HCT116 (cell line): ENCODE measurements at regions not wholly inside any gene's neighbourhood (a gene's known extent, or its start where the extent isn't known, plus 50 kb on each side); places are given as distances from the start of the nearest gene placed in this dataset.

Source experiments
- ATAC-seq: fragments of 200-7000 bp; cut with Tn5 transposase; 2 replicates; pipeline ENCODE4 v1.9.1; 2020; ENCODE audit warnings: mild to moderate bottlenecking, moderate library complexity
- BruUV-seq: library from RNA; stranded (reverse); fragments of 400-500 nt; replicated peaks from 2 replicates; lab custom pipeline; 2021; lab: Mats Ljungman, UMichigan
- CTCF ChIA-PET: fragments of 300-600 bp; sonication (Branson Sonifier 250); formaldehyde crosslinking; loops from one replicate; lab custom pipeline; 2021; ENCODE audit warnings: antibody characterized with exemption; lab: Charles Lee
- POLR2A ChIA-PET: fragments of 300-600, 350-600 bp; sonication (Branson Sonifier 250); formaldehyde crosslinking; loops from one replicate; lab custom pipeline; 2021; ENCODE audit warnings: antibody characterized with exemption; lab: Charles Lee
- RAD21 ChIA-PET, 2 experiments: fragments of 300-600 bp; sonication (Branson Sonifier 250); formaldehyde crosslinking; loops; one replicate each; lab custom pipeline; 2023; ENCODE audit warnings: low total read pairs in 2 of 2; ENCODE audit not compliant: uncharacterized antibody in 2 of 2, unreplicated experiment in 2 of 2, low non-redundant PET in 1 of 2; lab: Charles Lee
- DNase-seq: peaks from one replicate; pipeline ENCODE4 v3.0.0-alpha.2; 2010; ENCODE audit warnings: low read depth, low spot score
- H2AFZ ChIP-seq: fragments of 200-600 bp; shearing (Covaris generic), sonication (generic); 2 replicates; pipeline ENCODE4 v1.6.1; 2017; ENCODE audit warnings: low read depth, mixed run types, mixed read lengths, antibody characterized with exemption, low read length; ENCODE audit not compliant: poor library complexity, severe bottlenecking
- H3K27ac ChIP-seq: 2 replicates; pipeline ENCODE4 v1.5.1; 2012; ENCODE audit warnings: low read depth, low read length
- H3K27me3 ChIP-seq: fragments of 200-600 bp; sonication (generic); 2 replicates; pipeline ENCODE4 v1.6.1; 2016; ENCODE audit warnings: mixed run types, low read length, mixed read lengths; ENCODE audit not compliant: insufficient read depth
- H3K36me3 ChIP-seq, 2 experiments: fragments of 200-500 bp in 1 of 2; fragments of 200-600 bp in 1 of 2; sonication (Bioruptor generic) in 1 of 2; sonication (generic) in 1 of 2; 2 replicates each; pipeline versions ENCODE4 v1.5.1 to v1.6.1; 2014 to 2016; ENCODE audit warnings: low read length in 2 of 2, inconsistent platforms in 1 of 2, mixed read lengths in 1 of 2, mixed run types in 1 of 2; ENCODE audit not compliant: insufficient read depth in 2 of 2, control insufficient read depth in 1 of 2
- H3K4me1 ChIP-seq, 2 experiments: fragments of 200-600 bp in 1 of 2; sonication (generic) in 1 of 2; 2 replicates each; pipeline versions ENCODE4 v1.5.1 to v1.6.1; 2012 to 2017; ENCODE audit warnings: low read length in 2 of 2, inconsistent platforms in 1 of 2, mild to moderate bottlenecking in 1 of 2, mixed read lengths in 1 of 2, mixed run types in 1 of 2, moderate library complexity in 1 of 2; ENCODE audit not compliant: insufficient read depth in 2 of 2, control insufficient read depth in 1 of 2
- H3K4me2 ChIP-seq: fragments of 200-600 bp; sonication (generic); 2 replicates; pipeline ENCODE4 v1.6.1; 2017; ENCODE audit warnings: mixed run types, low read length, mixed read lengths
- H3K4me3 ChIP-seq, 2 experiments: fragments of 200-600 bp in 1 of 2; sonication (generic) in 1 of 2; replicated peaks in 1 of 2; 2 replicates each; pipeline ENCODE4 v1.5.1; 2011 to 2016; ENCODE audit warnings: low read length in 2 of 2, control low read depth in 1 of 2, low read depth in 1 of 2, mild to moderate bottlenecking in 1 of 2, mixed read lengths in 1 of 2, mixed run types in 1 of 2
- H3K79me2 ChIP-seq: fragments of 200-600 bp; sonication (generic); 2 replicates; pipeline ENCODE4 v1.6.1; 2017; ENCODE audit warnings: mild to moderate bottlenecking, mixed run types, low read length, moderate library complexity, mixed read lengths; ENCODE audit not compliant: insufficient read depth
- H3K9ac ChIP-seq: fragments of 200-600 bp; sonication (generic); 2 replicates; pipeline ENCODE4 v1.6.1; 2016; ENCODE audit warnings: low read length, mixed read lengths
- H3K9me2 ChIP-seq: fragments of 200-600 bp; sonication (generic), shearing (Covaris generic); 2 replicates; pipeline ENCODE4 v1.6.1; 2017; ENCODE audit warnings: mixed run types, mild to moderate bottlenecking, moderate library complexity; ENCODE audit not compliant: insufficient read depth
- H3K9me3 ChIP-seq, 2 experiments: fragments of 200-500 bp in 1 of 2; fragments of 200-600 bp in 1 of 2; sonication (Bioruptor generic) in 1 of 2; sonication (generic) in 1 of 2; 2 replicates each; pipeline ENCODE4 v1.6.1; 2014 to 2017; ENCODE audit warnings: low read length in 2 of 2, mixed read lengths in 2 of 2, inconsistent platforms in 1 of 2, low read depth in 1 of 2, mild to moderate bottlenecking in 1 of 2, mixed run types in 1 of 2, moderate library complexity in 1 of 2; ENCODE audit not compliant: control insufficient read depth in 1 of 2, insufficient read depth in 1 of 2
- H4K20me1 ChIP-seq: fragments of 200-600 bp; sonication (generic), shearing (Covaris generic); 2 replicates; pipeline ENCODE4 v1.6.1; 2017; ENCODE audit warnings: mixed run types, mild to moderate bottlenecking, moderate library complexity; ENCODE audit not compliant: insufficient read depth
- ATF3 ChIP-seq: IDR thresholded peaks from 2 replicates; pipeline ENCODE4 v1.6.1; 2012
- CTCF ChIP-seq, 3 experiments: fragments of 200-600 bp in 1 of 3; sonication (generic) in 1 of 3; IDR thresholded peaks in 2 of 3; conservative IDR thresholded peaks in 1 of 3; 2 replicates each; pipeline ENCODE4 v1.5.1; 2012 to 2017; ENCODE audit warnings: low read depth in 2 of 3, low read length in 2 of 3, antibody characterized with exemption in 1 of 3, borderline replicate concordance in 1 of 3, control low read depth in 1 of 3, mild to moderate bottlenecking in 1 of 3, mixed read lengths in 1 of 3, mixed run types in 1 of 3, moderate library complexity in 1 of 3; ENCODE audit not compliant: insufficient read depth in 1 of 3
- EGR1 ChIP-seq: IDR thresholded peaks from 2 replicates; pipeline ENCODE4 v1.6.1; 2012; ENCODE audit warnings: low read depth
- ELF1 ChIP-seq: IDR thresholded peaks from 2 replicates; pipeline ENCODE4 v1.6.1; 2012; ENCODE audit warnings: low read depth, borderline replicate concordance
- EZH2phosphoT487 ChIP-seq: fragments of 200-600 bp; IDR thresholded peaks from 2 replicates; pipeline ENCODE4 v1.6.1; 2018; ENCODE audit warnings: antibody characterized with exemption, borderline replicate concordance
- FOSL1 ChIP-seq: IDR thresholded peaks from 2 replicates; pipeline ENCODE4 v1.6.1; 2012; ENCODE audit warnings: low read depth
- MAX ChIP-seq: IDR thresholded peaks from 2 replicates; pipeline ENCODE4 v1.6.1; 2012
- POLR2A ChIP-seq: IDR thresholded peaks from 2 replicates; pipeline ENCODE4 v1.7.0; 2011; ENCODE audit warnings: borderline replicate concordance; ENCODE audit not compliant: insufficient read depth, insufficient read length; ENCODE audit errors: extremely low read depth
- POLR2AphosphoS5 ChIP-seq: IDR thresholded peaks from 2 replicates; pipeline ENCODE4 v1.6.1; 2011; ENCODE audit warnings: mild to moderate bottlenecking, low read depth, low read length, moderate library complexity
- RAD21 ChIP-seq: IDR thresholded peaks from 2 replicates; pipeline ENCODE4 v1.6.1; 2012; ENCODE audit warnings: low read depth, mild to moderate bottlenecking
- REST ChIP-seq: IDR thresholded peaks from 2 replicates; pipeline ENCODE4 v1.6.1; 2012; ENCODE audit warnings: low read depth
- TCF7L2 ChIP-seq: IDR thresholded peaks from 2 replicates; pipeline ENCODE4 v1.7.0; 2011; ENCODE audit warnings: borderline replicate concordance, inconsistent platforms; ENCODE audit not compliant: insufficient read depth, insufficient read length; ENCODE audit errors: extremely low read depth
- ZBTB33 ChIP-seq: IDR thresholded peaks from 2 replicates; pipeline ENCODE4 v1.6.1; 2011; ENCODE audit warnings: mild to moderate bottlenecking, low read length, moderate library complexity; ENCODE audit not compliant: insufficient replicate concordance; ENCODE audit errors: extremely low read depth
- intact Hi-C: fragments of 100-400 bp; cut with micrococcal nuclease; formaldehyde crosslinking; loops from 2 replicates; pipeline ENCODE4 v1.10.0; 2022

GRCh38 chr10:56279270-56279669, 81.8 kb downstream of the ZWINT start:
- H2AFZ ChIP-seq, result no peak overlapping the region
- no TSS peak for BruUV-seq
- H3K9ac ChIP-seq, result no peak overlapping the region
- no peak overlapping the region for H3K4me3 ChIP-seq
- peaks cover 0 to 7% of the 10 kb centered on the region in 2 experiments; a peak in 2 of 4 replicates for H3K9me3 ChIP-seq
- H4K20me1 ChIP-seq, result no peaks in the 10 kb centered on the region; the same call in 1 of the 2 replicates
- no peak overlapping the region for H3K4me2 ChIP-seq
- TF ChIP-seq EGR1, result no peak
- no peak for TF ChIP-seq CTCF (IDR thresholded peaks at IDR 0.05 in 2 of 3, conservative IDR thresholded peaks at IDR 0.05 in 1 of 3; ENCODE audit: borderline replicate concordance in 1 of 3, insufficient read depth in 1 of 3, low read depth in 2 of 3, low read length in 2 of 3)
- TF ChIP-seq MAX, result no peak
- TF ChIP-seq TCF7L2, result no peak
- no peak for TF ChIP-seq RAD21
- no peak for TF ChIP-seq ELF1
- no peak for TF ChIP-seq EZH2phosphoT487
- TF ChIP-seq REST, result no peak
- no peak for TF ChIP-seq POLR2AphosphoS5
- no peak for TF ChIP-seq POLR2A
- no peak for TF ChIP-seq ZBTB33
- no peak for TF ChIP-seq FOSL1
- TF ChIP-seq ATF3, result no peak
- H3K9me2 ChIP-seq, result no peaks in the 10 kb centered on the region
- no peaks in the 10 kb centered on the region for H3K36me3 ChIP-seq
- no peaks in the 10 kb centered on the region for H3K79me2 ChIP-seq
- no peaks in the 10 kb centered on the region for H3K4me1 ChIP-seq
- H3K27me3 ChIP-seq, result no peaks in the 10 kb centered on the region
- CTCF ChIA-PET, result no interaction called here
- ATAC-seq (no peak), DNase-seq (no peak)
- POLR2A ChIA-PET, result no interaction called here
- intact Hi-C loops, result no loop called here
- RAD21 ChIA-PET, result no interaction called here
- no peak overlapping the region for H3K27ac ChIP-seq
